ENCODE measurements at regions not wholly inside any gene's neighbourhood (a gene's known extent, or its start where the extent isn't known, plus 50 kb on each side); places are given as distances from the start of the nearest gene placed in this dataset.

- 15% methylated on average over 6 of the region's 6 CpGs for WGBS (ENCODE audit: low lambda C conversion rate)
- intact Hi-C loops (cut with micrococcal nuclease; ENCODE audit: unreplicated experiment) (no loop called here), in situ Hi-C loops (cut with HindIII; ENCODE audit: extremely low pct_ligation_motif_present, low pct_unique_long_range_greater_than_20kb) (no loop called here)
- TF ChIP-seq FOSL2 (CRISPR knock-in tag; IDR thresholded peaks at IDR 0.05) (no peak), NR2F6 (IDR thresholded peaks at IDR 0.05) (no peak), NR2F6 (CRISPR knock-in tag; IDR thresholded peaks at IDR 0.05) (no peak), EP300 (IDR thresholded peaks at IDR 0.05; ENCODE audit: low read depth in 2 of 2, low read length in 2 of 2) (no peak), EP300 (CRISPR knock-in tag; IDR thresholded peaks at IDR 0.05; ENCODE audit: borderline replicate concordance) (no peak), BCL6 (CRISPR knock-in tag; IDR thresholded peaks at IDR 0.05) (no peak), SAFB2 (CRISPR knock-in tag; IDR thresholded peaks at IDR 0.05; ENCODE audit: borderline replicate concordance, low read depth) (no peak)
- Histone ChIP-seq H3K79me2 (ENCODE audit: insufficient read depth, low read length) (no peaks in the 10 kb centered on the region), H3K4me2 (ENCODE audit: low read depth, low read length) (no peak overlapping the region), H3K27ac (ENCODE audit: extremely low read length, insufficient read depth, low read length) (no peak overlapping the region), H3K9me3 (ENCODE audit: low read length) (no peaks in the 10 kb centered on the region), H3K9ac (ENCODE audit: insufficient read depth, low read depth, low read length) (no peak overlapping the region), H3K4me3 (replicated peaks in 1 of 3; ENCODE audit: insufficient read depth in 1 of 3, low read depth in 2 of 3, low read length in 3 of 3) (no peak overlapping the region), H3K27me3 (ENCODE audit: control insufficient read depth in 1 of 2, insufficient read depth in 2 of 2, low read length in 2 of 2) (no peaks in the 10 kb centered on the region; a peak in 1 of 5 replicates), H4K20me1 (ENCODE audit: insufficient read depth, low read length) (no peaks in the 10 kb centered on the region), H3K4me1 (ENCODE audit: insufficient read depth, low read length) (no peaks in the 10 kb centered on the region), H3K36me3 (replicated peaks in 1 of 2; ENCODE audit: control insufficient read depth in 1 of 2, insufficient read depth in 2 of 2, low read length in 2 of 2) (no peaks in the 10 kb centered on the region), H2AFZ (ENCODE audit: low read length) (no peak overlapping the region)
- FAIRE-seq (no peak), ATAC-seq (no peak), DNase-seq (ENCODE audit: low spot score) (no peak)
- ChIA-PET CTCF (ENCODE audit: low intra/inter-chr PET ratio, low total read pairs) (no interaction called here), POLR2A (no interaction called here)
- no TSS peak for BruUV-seq (replicated peaks)
These were observed 308.8 kb upstream of the DMRT1 start for GRCh38 chr9:532707-533106.

GRCh38 chr9:534886-535285 lies 306.6 kb upstream of the DMRT1 start:
- FAIRE-seq (no peak), DNase-seq (ENCODE audit: low spot score) (no peak), ATAC-seq (no peak)
- H3K4me1 ChIP-seq (ENCODE audit: insufficient read depth, low read length) = no peaks in the 10 kb centered on the region
- no peak overlapping the region for H3K27ac ChIP-seq (ENCODE audit: extremely low read length, insufficient read depth, low read length)
- 40% methylated on average over 4 of the region's 4 CpGs for WGBS (ENCODE audit: low lambda C conversion rate)
- no peaks in the 10 kb centered on the region; a peak in 1 of 5 replicates for H3K27me3 ChIP-seq (ENCODE audit: control insufficient read depth in 1 of 2, insufficient read depth in 2 of 2, low read length in 2 of 2)
- H3K36me3 ChIP-seq (replicated peaks in 1 of 2; ENCODE audit: control insufficient read depth in 1 of 2, insufficient read depth in 2 of 2, low read length in 2 of 2) = no peaks in the 10 kb centered on the region
- H3K4me3 ChIP-seq (replicated peaks in 1 of 3; ENCODE audit: insufficient read depth in 1 of 3, low read depth in 2 of 3, low read length in 3 of 3) = no peak overlapping the region
- no peaks in the 10 kb centered on the region for H3K79me2 ChIP-seq (ENCODE audit: insufficient read depth, low read length)
- no peak overlapping the region for H3K9ac ChIP-seq (ENCODE audit: insufficient read depth, low read depth, low read length)
- POLR2A ChIA-PET = no interaction called here
- intact Hi-C loops (cut with micrococcal nuclease; ENCODE audit: unreplicated experiment) = no loop called here
- in situ Hi-C loops (cut with HindIII; ENCODE audit: extremely low pct_ligation_motif_present, low pct_unique_long_range_greater_than_20kb) = no loop called here
- CTCF ChIA-PET (ENCODE audit: low intra/inter-chr PET ratio, low total read pairs) = no interaction called here
- no peak overlapping the region for H3K4me2 ChIP-seq (ENCODE audit: low read depth, low read length)
- TF ChIP-seq YEATS4 (CRISPR knock-in tag; IDR thresholded peaks at IDR 0.05; ENCODE audit: borderline replicate concordance) (no peak), ZBTB2 (CRISPR knock-in tag; IDR thresholded peaks at IDR 0.05; ENCODE audit: low read depth) (no peak), ZBTB8A (CRISPR knock-in tag; IDR thresholded peaks at IDR 0.05; ENCODE audit: borderline replicate concordance, low read depth) (no peak)
- TF ChIP-seq, protein P1, sequence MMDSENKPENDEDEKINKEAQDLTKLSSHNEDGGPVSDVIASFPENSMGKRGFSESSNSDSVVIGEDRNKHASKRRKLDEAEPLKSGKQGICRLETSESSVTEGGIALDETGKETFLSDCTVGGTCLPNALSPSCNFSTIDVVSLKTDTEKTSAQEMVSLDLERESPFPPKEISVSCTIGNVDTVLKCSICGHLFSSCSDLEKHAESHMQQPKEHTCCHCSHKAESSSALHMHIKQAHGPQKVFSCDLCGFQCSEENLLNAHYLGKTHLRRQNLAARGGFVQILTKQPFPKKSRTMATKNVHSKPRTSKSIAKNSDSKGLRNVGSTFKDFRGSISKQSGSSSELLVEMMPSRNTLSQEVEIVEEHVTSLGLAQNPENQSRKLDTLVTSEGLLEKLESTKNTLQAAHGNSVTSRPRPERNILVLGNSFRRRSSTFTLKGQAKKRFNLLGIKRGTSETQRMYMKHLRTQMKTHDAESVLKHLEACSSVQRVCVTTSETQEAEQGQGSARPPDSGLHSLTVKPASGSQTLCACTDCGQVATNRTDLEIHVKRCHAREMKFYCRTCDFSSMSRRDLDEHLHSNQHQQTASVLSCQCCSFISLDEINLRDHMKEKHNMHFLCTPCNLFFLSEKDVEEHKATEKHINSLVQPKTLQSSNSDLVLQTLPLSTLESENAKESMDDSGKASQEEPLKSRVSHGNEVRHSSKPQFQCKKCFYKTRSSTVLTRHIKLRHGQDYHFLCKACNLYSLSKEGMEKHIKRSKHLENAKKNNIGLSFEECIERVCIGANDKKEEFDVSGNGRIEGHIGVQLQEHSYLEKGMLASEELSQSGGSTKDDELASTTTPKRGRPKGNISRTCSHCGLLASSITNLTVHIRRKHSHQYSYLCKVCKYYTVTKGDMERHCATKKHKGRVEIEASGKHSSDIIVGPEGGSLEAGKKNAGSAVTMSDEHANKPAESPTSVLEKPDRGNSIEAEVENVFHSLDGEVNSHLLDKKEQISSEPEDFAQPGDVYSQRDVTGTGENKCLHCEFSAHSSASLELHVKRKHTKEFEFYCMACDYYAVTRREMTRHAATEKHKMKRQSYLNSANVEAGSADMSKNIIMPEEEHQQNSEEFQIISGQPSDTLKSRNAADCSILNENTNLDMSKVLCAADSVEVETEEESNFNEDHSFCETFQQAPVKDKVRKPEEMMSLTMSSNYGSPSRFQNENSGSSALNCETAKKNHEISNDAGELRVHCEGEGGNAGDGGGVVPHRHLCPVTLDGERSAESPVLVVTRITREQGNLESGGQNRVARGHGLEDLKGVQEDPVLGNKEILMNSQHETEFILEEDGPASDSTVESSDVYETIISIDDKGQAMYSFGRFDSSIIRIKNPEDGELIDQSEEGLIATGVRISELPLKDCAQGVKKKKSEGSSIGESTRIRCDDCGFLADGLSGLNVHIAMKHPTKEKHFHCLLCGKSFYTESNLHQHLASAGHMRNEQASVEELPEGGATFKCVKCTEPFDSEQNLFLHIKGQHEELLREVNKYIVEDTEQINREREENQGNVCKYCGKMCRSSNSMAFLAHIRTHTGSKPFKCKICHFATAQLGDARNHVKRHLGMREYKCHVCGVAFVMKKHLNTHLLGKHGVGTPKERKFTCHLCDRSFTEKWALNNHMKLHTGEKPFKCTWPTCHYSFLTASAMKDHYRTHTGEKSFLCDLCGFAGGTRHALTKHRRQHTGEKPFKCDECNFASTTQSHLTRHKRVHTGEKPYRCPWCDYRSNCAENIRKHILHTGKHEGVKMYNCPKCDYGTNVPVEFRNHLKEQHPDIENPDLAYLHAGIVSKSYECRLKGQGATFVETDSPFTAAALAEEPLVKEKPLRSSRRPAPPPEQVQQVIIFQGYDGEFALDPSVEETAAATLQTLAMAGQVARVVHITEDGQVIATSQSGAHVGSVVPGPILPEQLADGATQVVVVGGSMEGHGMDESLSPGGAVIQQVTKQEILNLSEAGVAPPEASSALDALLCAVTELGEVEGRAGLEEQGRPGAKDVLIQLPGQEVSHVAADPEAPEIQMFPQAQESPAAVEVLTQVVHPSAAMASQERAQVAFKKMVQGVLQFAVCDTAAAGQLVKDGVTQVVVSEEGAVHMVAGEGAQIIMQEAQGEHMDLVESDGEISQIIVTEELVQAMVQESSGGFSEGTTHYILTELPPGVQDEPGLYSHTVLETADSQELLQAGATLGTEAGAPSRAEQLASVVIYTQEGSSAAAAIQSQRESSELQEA (CRISPR knock-in tag; IDR thresholded peaks at IDR 0.05; ENCODE audit: not compliant biosample characterization) = no peak
- no TSS peak for BruUV-seq (replicated peaks)
- H3K9me3 ChIP-seq (ENCODE audit: low read length) = no peaks in the 10 kb centered on the region
- H2AFZ ChIP-seq (ENCODE audit: low read length) = no peak overlapping the region
- no peaks in the 10 kb centered on the region for H4K20me1 ChIP-seq (ENCODE audit: insufficient read depth, low read length)

Measured in HepG2 (cell line).